SK-N-DZ (cell line): ENCODE measurements at regions not wholly inside any gene's neighbourhood (a gene's known extent, or its start where the extent isn't known, plus 50 kb on each side); places are given as distances from the start of the nearest gene placed in this dataset.
"Not testable (repeated sequence)": the region's sequence is repeated elsewhere in the genome, so short reads cannot be mapped to it uniquely, and the experiment has no call there.

Experiments
- DNase-seq: peaks from one replicate; pipeline ENCODE4 v3.0.0-alpha.2; 2015; ENCODE audit warnings: low spot score

- no peak for DNase-seq
These were observed 382.6 kb downstream of the DTWD2 start for GRCh38 chr5:118605761-118606160.

DNA sequence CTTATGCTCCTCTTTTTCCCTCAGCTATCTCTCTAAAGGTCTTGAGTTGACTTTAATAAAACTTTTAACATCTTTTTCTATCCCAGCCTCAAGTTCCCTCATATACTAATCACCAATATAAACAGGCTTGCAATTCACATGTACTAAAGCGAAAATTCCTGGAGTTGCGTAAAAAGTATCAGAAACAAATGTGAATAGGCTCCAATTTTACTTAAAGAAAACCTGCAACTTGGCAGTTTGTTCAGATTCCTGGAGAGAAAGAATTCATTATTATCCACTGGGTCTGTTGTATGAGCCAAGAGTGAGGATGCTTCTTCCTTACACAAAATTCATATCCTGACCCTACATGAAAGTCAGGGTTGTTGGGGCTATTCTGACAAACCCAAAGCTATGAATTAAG is 384.2 kb downstream of the DTWD2 start:
- DNase-seq = no peak

DNA sequence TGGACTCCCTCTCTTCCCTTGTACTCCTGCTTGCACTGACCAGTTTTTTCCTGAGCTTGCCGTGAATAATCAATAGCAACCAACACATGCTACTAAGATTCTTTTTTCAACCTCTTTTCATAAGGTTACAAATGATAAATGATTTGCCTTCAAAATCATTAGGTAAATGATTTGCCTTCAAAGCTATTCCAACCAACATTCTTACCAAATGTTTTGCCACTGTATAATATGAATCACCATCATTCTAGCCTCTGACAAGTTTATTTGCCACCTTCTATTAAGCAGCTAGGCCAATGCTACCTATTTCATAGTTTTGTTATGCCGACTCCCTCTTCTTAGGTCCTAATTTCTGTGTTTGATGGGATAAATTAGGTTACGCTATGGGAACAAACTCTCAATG is 385.1 kb downstream of the DTWD2 start:
- DNase-seq = no peak

DNA sequence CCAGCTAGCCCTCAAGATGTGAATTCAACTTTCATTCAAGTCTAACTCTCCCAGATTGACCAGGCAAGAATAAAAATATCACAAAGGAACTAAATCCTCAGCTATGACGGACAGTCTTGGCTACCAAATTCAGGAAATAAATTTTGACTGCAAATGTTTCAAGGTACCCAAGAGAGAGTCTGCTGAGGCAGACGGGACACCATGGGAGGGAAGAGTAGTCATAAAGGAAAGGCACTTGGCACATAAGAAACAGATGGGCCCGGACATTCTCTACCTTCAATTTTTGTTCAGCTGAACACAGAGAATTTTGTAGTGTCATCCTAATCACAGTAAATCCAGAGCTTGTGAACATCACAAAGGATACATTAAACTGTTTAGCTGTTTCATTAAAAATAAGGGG is 390.0 kb downstream of the DTWD2 start:
- DNase-seq = no peak

GRCh38 chr5:118597543-118597942 is 390.8 kb downstream of the DTWD2 start:
- peak; percentile 16 for DNase-seq

- no peak for DNase-seq
These were observed 392.1 kb downstream of the DTWD2 start for GRCh38 chr5:118596255-118596654.

DNA sequence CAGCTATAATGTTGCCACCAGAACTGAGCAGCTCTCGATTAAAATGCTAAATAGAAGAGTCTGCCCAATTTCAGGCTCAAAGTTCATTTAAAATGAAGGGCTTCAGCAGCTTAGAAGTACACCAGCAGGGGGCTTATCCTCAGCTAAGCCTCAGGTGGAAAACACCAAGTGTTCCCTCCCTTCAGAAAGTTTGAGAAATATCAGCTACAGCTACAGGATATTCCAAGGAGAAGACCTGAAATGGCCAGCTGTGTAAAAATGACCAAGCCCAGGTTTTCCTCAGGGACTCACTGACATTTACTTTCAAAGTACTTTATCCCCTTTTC is 395.4 kb downstream of the DTWD2 start:
- no peak for DNase-seq

- no peak for DNase-seq
These were observed 395.9 kb downstream of the DTWD2 start for GRCh38 chr5:118592229-118593002.

DNA sequence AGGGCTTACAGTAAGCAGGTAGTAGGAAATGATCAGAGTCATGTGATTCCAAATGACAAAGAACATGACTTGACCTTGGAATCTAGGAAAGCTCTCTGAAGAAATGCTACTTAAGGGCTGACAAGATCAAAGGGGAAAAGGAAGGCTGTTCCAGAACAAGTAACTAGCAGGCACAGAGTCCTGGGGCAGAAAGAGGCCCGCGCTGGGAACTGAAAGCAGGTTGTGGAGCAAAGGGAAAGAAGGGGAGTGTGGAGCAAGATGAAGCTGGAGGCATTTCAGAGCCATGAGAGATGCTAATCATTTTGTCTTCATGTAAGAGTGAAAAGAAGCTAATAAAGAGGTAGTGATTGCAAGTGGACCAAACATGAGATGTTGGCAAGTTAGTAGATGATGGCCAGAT is 397.5 kb downstream of the DTWD2 start:
- no peak for DNase-seq

DNA sequence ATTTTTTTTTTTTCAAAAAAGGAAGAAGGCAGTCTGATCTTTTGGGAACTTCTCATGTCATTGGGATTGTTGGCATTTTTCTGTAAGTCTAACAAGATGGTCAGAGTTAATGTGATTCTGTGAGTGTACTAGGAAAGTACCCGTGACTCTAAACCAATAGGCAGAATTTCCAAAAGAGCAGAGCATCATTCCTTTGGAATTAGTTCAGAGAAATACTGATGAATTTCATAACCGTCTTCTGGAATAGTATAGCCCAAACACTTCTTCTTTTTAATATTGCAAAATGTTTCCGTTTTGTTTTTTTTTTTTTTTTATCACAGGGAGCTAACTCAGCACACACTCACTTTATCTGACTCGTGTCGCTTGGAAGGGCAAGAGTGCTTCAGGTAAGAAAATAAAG is 407.4 kb downstream of the DTWD2 start:
- DNase-seq = no peak

DNA sequence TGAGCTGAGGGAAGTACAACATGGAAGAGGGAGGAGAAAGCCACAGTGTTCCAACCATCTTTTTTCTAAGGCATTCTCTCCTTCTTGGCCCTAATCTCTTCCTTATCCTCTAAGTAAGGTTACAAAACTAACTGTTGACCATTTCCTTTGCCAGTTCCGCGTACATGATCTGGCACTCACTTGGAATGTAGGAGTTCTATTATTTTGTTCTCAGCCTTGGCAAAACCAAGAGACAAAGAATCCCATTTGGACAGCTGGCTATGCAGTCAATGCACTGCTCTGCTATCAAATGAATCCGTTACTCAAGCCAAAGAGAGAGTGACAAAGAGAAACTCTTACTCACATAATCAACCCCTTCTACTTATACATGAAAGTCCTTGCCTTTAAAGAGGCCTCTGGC is 410.3 kb downstream of the DTWD2 start:
- DNase-seq = no peak

DNA sequence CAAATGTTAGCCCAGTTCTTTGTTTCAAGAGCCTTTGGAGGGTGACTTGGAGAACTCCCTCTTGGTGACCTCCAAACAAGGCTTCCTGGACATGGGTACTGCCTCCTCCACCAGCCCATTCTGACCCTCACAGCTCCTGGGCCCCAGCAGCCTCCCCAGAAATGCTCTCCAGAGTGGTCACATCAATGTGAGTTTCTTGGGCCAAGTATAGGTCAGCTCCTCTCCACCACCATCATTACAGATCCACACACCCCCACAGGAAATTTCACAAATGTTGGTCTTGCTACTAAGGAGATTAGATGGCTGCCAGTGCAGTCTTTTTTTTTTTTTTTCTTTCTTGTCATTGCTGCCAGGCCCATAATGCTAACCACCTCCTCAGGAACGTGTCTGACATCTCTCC is 410.7 kb downstream of the DTWD2 start:
- no peak for DNase-seq

- DNase-seq = not testable (repeated sequence)
These were observed 418.1 kb downstream of the DTWD2 start for GRCh38 chr5:118570276-118570675.

DNA sequence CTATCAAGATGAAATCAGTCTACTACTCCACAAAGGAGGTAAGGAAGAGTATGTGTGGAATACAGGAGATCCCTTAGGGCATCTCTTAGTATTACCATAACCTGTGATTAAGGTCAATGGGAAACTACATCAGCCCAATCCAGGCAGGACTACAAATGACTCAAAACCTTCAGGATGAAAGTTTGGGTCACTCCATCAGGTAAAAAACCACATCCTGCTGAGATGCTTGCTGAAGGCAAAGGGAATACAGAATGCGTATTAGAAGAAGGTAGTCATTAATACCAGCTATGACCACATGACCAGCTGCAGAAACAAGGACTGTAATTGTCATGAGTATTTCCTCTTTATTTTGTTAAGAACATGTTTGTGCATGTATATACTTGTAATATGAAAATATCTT is 418.8 kb downstream of the DTWD2 start:
- DNase-seq = not testable (repeated sequence)

DNA sequence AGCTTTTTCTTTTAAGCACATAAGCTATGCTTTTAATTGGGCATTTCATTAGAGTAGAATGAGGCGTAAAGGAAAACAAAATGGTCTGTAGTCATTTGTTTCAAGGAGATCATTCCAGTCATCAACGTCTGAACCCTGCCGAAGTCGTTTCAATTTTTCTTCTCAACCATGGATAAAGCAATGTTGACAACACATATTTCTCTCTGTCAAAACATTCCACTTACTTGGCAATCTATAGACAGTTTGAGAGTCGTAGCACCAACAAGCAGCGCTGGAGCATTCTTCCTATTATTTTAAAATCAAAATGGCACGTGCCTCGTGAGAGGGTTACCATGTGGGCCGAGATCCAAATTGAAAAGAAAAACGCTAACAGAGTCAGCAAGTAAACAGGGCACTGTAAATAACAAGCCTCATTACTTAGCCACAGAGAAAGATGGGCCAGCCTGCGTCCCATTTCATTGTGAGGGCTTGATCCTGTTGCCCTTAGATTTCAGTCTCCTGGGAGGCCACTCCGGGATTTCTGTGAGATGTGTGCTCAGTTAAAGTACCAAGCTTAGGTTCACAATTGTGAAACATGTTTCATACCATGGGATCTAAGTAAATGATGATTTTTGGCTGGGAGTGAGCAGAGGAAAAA is 422.9 kb downstream of the DTWD2 start:
- no peak for DNase-seq

DNA sequence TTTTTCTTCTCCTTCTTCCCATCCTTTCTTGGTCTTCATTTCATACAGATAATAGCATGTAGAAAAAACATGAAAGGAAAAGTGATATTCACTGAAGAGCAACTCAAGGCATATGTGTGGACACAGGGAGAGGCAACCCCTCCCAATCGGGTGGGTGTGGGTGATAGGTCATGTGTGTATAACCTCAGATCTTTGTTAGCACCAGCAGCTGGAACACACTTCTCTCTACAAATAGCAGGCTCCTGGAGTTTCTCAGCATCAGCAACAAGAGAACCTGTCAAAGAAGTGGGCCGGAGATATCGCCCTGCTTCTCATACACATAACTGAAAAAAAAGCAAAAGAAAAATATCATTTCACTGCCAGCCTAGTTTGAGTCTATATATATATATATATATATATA is 426.4 kb downstream of the DTWD2 start:
- DNase-seq = no peak

DNA sequence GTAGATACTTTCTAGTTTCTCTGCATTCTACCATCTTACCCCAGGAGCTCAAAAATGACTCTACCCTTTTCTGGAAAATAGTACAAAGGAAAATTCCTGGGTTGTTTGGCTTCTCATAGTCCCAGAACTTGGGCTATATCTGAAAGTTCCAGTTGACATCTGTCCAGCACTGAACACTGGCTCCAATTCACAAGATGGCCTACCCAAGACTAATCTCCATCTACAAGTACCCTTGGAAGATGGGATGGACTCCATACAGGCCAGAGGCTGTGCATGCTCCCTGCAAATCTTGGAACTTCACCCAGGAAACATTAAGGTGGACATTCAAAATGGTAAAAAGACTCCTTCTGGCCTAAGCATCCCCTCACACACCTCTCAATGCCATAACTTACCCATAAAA is 427.1 kb downstream of the DTWD2 start:
- no peak for DNase-seq

DNA sequence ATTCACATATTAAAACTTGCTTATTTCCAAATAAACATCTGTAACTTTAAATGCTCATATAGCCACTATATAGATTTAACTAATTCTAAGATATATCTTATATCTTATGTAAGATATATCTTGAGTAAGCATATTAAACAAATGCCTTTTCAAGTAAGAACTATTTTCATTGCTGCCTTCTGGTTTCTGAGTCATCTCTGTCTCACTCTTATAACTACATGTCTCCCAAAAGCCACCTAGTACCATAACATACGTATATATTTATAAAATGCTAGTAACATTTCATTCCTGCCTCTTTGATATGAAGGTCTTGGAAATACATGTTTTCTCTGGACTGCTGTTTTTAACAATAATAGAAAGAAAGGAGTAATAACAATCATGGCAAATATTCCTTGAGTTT is 429.5 kb downstream of the DTWD2 start:
- DNase-seq = no peak

DNA sequence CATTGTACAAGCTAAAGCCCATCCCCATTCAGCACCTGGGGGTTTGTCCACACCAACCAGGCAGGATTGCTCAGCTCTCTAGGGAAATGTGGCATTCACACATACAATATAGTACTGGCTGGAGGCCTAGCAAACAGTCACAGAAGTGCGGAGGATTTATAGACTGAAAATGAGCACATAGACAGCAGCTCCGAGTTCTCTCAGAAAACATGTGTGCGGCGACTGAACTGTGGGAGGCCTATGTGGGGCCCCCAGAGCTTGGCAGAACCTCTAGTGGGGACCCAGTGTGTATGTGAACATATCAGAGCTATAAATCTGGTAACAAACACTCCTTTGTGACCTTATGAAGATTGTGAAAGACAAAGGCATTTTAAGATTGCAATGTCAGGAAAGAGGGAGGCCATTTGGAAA is 431.1 kb downstream of the DTWD2 start:
- DNase-seq = no peak

DNA sequence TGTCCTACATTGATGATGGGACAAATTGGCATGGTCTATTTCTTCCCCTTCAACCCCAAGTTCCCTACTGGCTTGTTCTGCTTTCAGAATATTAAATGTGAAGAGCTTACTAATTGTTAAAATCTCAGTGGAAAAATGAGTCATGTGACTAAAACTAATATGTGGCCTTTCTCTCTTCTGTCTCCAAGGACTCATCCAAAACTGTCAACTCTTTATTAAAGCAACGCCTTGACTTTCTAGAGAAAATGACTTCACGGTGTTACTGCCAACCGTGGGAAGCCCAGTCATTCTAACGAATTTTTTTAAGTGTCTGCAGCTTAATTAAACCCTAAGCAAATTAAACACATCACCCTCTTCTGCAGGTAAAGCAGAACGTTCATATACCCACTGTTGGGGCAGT is 431.6 kb downstream of the DTWD2 start:
- no peak for DNase-seq

DNA sequence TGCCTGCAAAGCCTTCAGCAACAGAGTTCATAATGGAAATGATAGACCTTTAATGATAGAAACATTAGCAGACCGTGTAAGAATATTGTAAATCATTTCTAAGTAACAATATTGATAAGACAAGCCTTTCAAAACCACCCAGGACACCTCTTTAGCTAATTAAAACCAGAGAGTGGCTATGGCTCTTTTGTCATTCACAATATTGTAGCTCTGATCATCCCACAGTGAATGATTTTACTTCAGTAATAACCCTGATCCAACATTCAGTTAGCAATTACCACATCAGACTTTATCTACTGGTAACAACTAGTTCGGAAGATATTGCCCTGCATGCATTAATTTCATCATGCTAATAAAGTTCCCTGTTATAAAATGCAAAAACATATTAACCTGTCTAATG is 432.6 kb downstream of the DTWD2 start:
- no peak for DNase-seq

DNA sequence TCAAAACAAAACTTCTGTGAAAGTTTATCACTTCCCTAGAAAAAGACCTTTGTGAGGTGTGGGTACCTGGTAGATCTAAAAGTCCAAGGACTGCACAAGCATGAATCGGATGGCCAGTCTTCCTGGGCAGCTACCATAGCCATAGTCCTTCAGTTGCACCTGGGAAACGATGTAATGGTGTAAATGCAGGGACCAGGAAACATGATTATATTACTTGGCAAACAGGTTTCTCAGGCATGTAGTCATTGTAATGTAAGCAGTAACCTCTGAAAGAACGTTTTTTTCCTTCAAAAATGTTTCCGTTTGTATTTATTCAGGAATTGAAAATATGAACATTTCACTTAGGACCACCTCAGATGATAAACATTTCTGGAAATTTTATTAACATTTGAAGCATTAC is 433.4 kb downstream of the DTWD2 start:
- no peak for DNase-seq

GRCh38 chr5:118554241-118554640 is 434.1 kb downstream of the DTWD2 start:
- no peak for DNase-seq

DNA sequence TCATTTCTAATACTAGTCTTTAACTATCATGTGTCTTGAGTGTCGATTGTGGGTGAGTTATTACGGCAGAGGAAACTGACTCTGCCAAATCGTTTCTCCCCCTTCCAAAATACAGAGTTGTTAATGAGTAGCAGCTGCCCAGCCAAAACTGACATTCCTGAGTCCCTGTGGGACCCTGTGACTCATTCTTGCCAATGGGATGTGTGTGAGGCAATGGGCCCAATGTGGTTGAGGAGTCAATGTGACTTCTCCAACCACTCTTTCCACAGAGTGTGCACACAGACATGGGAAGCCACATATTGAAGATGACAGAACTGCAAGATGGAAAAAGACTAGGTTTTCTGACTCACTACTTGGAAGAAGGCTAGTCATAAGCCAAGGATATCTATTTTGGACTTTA is 434.7 kb downstream of the DTWD2 start:
- DNase-seq = no peak
